ENCODE measurements at regions not wholly inside any gene's neighbourhood (a gene's known extent, or its start where the extent isn't known, plus 50 kb on each side); places are given as distances from the start of the nearest gene placed in this dataset.

DNA sequence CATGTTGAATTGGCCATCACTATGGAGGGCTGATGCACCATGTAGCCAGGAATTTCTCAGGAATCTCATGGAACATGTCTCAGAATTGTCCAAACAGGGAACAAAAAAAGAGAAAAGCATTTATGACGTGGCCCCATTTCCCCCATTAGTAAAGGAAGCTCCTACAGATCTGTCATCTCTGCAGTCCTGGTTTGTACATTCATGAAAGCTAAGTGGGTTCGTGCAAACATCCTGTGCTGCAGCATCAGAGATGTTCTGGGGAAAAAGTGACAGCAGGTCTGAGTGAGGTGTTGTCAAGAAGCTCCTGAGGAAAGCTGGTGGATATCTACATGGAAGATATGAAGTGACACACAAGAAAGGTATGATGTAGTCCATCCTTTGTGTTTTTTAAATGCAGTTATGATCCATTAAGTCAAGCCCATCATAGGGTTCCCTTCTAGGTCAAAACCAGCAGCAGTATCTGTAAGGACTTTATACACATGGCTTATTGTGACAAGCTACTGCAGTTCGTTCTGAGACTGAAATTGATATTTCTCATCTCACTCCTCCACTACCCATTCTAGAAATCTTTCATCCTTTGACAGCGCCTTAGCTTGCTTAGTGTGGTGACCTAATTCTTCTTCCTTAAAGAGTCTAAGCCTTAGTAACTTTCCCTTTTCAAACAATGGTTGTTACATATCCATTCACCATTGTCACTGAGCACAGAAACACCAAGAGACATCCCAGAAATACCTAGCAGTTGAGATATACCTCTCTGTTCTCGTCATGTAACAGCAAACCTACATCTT, 200.0 kb upstream of the TCF21 start:
- TF ChIP-seq EZH2phosphoT487 (IDR thresholded peaks at IDR 0.05; ENCODE audit: borderline replicate concordance, low read length), result no peak
- TF ChIP-seq, protein P1, sequence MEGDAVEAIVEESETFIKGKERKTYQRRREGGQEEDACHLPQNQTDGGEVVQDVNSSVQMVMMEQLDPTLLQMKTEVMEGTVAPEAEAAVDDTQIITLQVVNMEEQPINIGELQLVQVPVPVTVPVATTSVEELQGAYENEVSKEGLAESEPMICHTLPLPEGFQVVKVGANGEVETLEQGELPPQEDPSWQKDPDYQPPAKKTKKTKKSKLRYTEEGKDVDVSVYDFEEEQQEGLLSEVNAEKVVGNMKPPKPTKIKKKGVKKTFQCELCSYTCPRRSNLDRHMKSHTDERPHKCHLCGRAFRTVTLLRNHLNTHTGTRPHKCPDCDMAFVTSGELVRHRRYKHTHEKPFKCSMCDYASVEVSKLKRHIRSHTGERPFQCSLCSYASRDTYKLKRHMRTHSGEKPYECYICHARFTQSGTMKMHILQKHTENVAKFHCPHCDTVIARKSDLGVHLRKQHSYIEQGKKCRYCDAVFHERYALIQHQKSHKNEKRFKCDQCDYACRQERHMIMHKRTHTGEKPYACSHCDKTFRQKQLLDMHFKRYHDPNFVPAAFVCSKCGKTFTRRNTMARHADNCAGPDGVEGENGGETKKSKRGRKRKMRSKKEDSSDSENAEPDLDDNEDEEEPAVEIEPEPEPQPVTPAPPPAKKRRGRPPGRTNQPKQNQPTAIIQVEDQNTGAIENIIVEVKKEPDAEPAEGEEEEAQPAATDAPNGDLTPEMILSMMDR (IDR thresholded peaks at IDR 0.05; ENCODE audit: low read depth, low read length, poor library complexity, severe bottlenecking), result no peak

DNA sequence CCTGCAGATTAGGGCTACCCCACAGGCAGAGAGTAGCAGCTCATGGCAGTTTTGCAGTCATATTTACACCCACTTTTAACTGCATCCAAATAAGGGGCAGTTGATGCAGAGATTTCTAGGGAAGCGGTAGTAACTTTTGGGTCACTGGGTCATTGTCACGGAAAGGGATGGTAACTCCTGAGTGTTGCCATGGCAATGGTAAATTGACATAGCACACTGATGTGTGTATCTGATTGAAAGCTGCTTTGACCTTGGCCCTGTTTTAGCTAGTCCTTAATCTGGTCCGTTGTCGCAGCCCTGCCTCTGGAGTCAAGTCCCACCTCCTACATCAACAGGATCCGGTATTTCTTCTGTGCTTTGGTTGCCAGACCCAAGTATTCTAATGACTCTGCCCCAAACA, 199.1 kb upstream of the TCF21 start:
- no peaks in the 10 kb centered on the region for H3F3A ChIP-seq (ENCODE audit: control insufficient read depth, insufficient read depth)
- no peaks in the 10 kb centered on the region; the same call in 1 of the 2 replicates for H3K9me2 ChIP-seq (replicated peaks; ENCODE audit: control insufficient read depth, low read length)
- no peaks in the 10 kb centered on the region for H3K9me3 ChIP-seq (ENCODE audit: control insufficient read depth, insufficient read depth, low read length)
- H3K27me3 ChIP-seq (ENCODE audit: control insufficient read depth, low read length), result no peaks in the 10 kb centered on the region
- H3K36me3 ChIP-seq (ENCODE audit: control insufficient read depth, low read length), result no peaks in the 10 kb centered on the region
- H4K20me1 ChIP-seq (ENCODE audit: control insufficient read depth, insufficient read depth, low read depth, low read length), result no peaks in the 10 kb centered on the region
- no peaks in the 10 kb centered on the region for H3K4me1 ChIP-seq (ENCODE audit: control insufficient read depth, low read length)
- H3K79me2 ChIP-seq (ENCODE audit: control insufficient read depth, low read length), result no peaks in the 10 kb centered on the region
- no peak overlapping the region for H3K27ac ChIP-seq (ENCODE audit: low read depth, low read length)
- H3K4me2 ChIP-seq (ENCODE audit: low read length), result no peak overlapping the region
- TF ChIP-seq, protein P1 (IDR thresholded peaks at IDR 0.05; ENCODE audit: low read depth, low read length, poor library complexity, severe bottlenecking), result no peak
- no peak for TF ChIP-seq EZH2phosphoT487 (IDR thresholded peaks at IDR 0.05; ENCODE audit: borderline replicate concordance, low read length)
- H3K4me3 ChIP-seq (ENCODE audit: low read length), result no peak overlapping the region

More for the DNA sequence above, 200.0 kb upstream of the TCF21 start:
- Histone ChIP-seq H3K4me1 (ENCODE audit: control insufficient read depth, low read length) (no peaks in the 10 kb centered on the region), H4K20me1 (ENCODE audit: control insufficient read depth, insufficient read depth, low read depth, low read length) (no peaks in the 10 kb centered on the region), H3K4me3 (ENCODE audit: low read length) (no peak overlapping the region), H3K4me2 (ENCODE audit: low read length) (no peak overlapping the region), H3K36me3 (ENCODE audit: control insufficient read depth, low read length) (no peaks in the 10 kb centered on the region), H3K79me2 (ENCODE audit: control insufficient read depth, low read length) (no peaks in the 10 kb centered on the region), H3K27ac (ENCODE audit: low read depth, low read length) (no peak overlapping the region), H3K9me2 (replicated peaks; ENCODE audit: control insufficient read depth, low read length) (no peaks in the 10 kb centered on the region; the same call in 1 of the 2 replicates), H3K9me3 (ENCODE audit: control insufficient read depth, insufficient read depth, low read length) (no peaks in the 10 kb centered on the region), H3F3A (ENCODE audit: control insufficient read depth, insufficient read depth) (no peaks in the 10 kb centered on the region), H3K27me3 (ENCODE audit: control insufficient read depth, low read length) (no peaks in the 10 kb centered on the region)

- Histone ChIP-seq H4K20me1 (ENCODE audit: control insufficient read depth, insufficient read depth, low read depth, low read length) (no peaks in the 10 kb centered on the region), H3K36me3 (ENCODE audit: control insufficient read depth, low read length) (no peaks in the 10 kb centered on the region), H3K27ac (ENCODE audit: low read depth, low read length) (no peak overlapping the region), H3F3A (ENCODE audit: control insufficient read depth, insufficient read depth) (no peaks in the 10 kb centered on the region), H3K4me2 (ENCODE audit: low read length) (no peak overlapping the region), H3K4me3 (ENCODE audit: low read length) (no peak overlapping the region), H3K4me1 (ENCODE audit: control insufficient read depth, low read length) (no peaks in the 10 kb centered on the region), H3K79me2 (ENCODE audit: control insufficient read depth, low read length) (no peaks in the 10 kb centered on the region), H3K27me3 (ENCODE audit: control insufficient read depth, low read length) (no peaks in the 10 kb centered on the region), H3K9me3 (ENCODE audit: control insufficient read depth, insufficient read depth, low read length) (no peaks in the 10 kb centered on the region), H3K9me2 (replicated peaks; ENCODE audit: control insufficient read depth, low read length) (no peaks in the 10 kb centered on the region; the same call in 1 of the 2 replicates)
- TF ChIP-seq, protein P1 (IDR thresholded peaks at IDR 0.05; ENCODE audit: low read depth, low read length, poor library complexity, severe bottlenecking), result no peak
- TF ChIP-seq EZH2phosphoT487 (IDR thresholded peaks at IDR 0.05; ENCODE audit: borderline replicate concordance, low read length), result no peak
Measured at GRCh38 chr6:133693565-133693964, 195.3 kb upstream of the TCF21 start.
